ENCODE measurements at regions not wholly inside any gene's neighbourhood (a gene's known extent, or its start where the extent isn't known, plus 50 kb on each side); places are given as distances from the start of the nearest gene placed in this dataset.

DNA sequence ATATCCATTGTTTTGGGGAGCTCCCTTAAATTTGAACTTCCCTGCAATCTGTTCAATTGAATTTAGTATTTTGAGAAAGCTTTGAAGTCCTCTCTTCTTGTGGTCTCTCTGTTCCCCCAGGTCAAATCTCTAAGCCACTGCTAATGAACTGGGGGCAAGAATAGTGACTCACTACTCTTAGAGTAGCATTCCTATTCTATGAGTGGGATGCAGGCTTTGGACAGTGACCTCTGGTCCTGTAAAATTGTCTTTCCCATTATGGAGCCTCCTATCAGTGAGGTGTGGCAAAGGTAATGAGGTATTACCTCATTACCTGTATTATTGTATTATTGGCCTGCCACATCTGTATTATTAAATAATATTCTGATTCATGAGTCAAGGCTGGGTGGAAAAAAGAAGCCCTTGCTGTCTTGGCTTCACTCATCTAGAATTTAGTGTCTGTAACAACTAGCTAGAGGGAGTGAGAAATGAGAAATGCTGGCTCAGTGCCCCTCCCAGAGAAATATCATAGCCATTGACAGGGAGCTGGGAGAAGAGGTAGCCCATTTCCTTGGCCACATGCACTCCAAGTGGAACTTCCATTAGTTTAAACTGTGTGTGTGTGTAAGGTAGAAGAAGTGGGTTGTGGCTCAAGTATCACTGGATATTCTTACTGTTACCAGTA lies 393.9 kb upstream of the CTSO start:
- TF ChIP-seq, protein P1, sequence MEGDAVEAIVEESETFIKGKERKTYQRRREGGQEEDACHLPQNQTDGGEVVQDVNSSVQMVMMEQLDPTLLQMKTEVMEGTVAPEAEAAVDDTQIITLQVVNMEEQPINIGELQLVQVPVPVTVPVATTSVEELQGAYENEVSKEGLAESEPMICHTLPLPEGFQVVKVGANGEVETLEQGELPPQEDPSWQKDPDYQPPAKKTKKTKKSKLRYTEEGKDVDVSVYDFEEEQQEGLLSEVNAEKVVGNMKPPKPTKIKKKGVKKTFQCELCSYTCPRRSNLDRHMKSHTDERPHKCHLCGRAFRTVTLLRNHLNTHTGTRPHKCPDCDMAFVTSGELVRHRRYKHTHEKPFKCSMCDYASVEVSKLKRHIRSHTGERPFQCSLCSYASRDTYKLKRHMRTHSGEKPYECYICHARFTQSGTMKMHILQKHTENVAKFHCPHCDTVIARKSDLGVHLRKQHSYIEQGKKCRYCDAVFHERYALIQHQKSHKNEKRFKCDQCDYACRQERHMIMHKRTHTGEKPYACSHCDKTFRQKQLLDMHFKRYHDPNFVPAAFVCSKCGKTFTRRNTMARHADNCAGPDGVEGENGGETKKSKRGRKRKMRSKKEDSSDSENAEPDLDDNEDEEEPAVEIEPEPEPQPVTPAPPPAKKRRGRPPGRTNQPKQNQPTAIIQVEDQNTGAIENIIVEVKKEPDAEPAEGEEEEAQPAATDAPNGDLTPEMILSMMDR (IDR thresholded peaks at IDR 0.05) = no peak
- no peak for TF ChIP-seq ZFX (IDR thresholded peaks at IDR 0.05; ENCODE audit: borderline replicate concordance)

Measured in 22Rv1 (cell line).